Dedifferentiated amniotic fluid mesenchymal stem cell (primary cell): ENCODE measurements at regions not wholly inside any gene's neighbourhood (a gene's known extent, or its start where the extent isn't known, plus 50 kb on each side); places are given as distances from the start of the nearest gene placed in this dataset.
A peak's percentile ranks its signal among the peaks of the same experiment; 100 is the strongest.

Experiments
- DNase-seq: peaks from one replicate; pipeline ENCODE4 v3.0.0-alpha.2; 2016; ENCODE audit errors: extremely low spot score

DNA sequence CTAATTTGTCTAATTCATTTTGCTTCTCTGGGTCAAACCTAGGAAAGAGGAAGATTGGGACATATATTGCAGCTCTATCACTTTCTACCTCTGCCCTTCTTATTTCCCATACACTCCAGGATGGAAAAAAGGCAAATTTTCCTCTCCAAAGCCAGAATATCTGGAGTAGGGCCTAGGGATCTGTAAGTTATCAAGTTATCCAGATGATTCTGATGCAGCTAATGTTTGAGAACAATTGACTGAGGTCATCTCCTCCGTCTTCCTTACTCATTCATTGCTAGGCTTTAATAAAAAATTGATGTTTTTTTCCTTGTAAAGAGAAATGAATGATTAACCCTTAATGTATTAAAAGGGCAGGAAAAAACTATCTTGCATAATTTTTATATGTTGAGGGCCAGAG, 211.9 kb upstream of the GLI3 start:
- DNase-seq = no peak

DNA sequence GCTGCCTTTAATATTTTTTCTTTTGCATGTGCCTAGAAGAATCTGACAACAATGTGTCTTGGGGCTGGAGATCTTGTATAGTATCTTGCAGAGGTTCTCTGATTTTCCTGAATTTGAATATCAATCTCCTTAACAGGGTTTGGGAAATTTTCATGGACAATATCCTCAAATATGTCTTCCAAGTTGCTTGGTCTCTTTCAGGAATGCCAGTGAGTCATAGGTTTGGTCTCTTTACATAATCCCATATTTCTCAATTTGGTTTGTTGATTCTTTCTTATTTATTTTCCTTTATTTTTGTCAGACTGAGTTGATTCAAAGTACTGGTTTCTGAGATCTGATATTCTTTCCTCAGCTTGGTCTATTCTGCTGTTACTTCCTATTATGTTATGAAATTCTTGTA, 208.7 kb upstream of the GLI3 start:
- DNase-seq = no peak

DNA sequence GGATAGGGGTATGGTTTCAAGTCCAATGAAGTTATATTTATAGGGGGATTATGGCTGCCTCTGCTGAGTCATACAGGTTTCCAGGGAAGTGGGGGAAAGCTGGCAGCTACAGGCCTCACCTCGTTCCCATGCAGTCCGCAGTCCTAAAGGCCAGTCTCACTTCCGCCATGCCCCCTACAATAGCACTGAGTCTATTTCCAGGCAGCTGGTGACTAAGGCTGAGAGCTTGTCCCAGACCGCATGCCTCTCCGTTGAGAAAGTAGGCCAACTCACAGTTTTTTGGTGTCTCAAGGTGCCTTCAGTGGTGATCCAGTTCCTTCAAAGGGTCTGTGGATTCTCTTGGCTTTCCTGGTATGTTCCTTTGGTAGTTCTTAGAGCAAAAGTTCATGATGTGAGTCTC, 203.9 kb upstream of the GLI3 start:
- DNase-seq = no peak

DNA sequence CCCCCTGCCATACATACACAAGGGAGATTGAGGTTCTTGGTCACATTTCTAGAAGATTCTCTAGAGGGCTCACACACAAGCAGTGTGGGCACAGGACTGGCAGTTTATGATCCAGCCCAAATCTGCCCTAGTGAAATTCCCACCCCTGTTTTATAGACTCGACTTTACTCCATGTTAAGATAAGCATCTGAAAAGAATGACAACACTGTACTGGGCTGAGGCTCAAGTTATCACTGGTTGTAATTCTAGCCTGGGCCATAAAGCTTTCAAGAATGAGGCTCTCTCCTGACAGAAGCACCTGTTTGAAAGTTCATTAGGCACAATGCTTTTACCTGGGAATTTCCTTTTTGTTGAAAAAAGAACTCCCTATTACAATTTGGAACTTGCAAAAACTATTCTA, 195.6 kb upstream of the GLI3 start:
- DNase-seq = no peak

DNA sequence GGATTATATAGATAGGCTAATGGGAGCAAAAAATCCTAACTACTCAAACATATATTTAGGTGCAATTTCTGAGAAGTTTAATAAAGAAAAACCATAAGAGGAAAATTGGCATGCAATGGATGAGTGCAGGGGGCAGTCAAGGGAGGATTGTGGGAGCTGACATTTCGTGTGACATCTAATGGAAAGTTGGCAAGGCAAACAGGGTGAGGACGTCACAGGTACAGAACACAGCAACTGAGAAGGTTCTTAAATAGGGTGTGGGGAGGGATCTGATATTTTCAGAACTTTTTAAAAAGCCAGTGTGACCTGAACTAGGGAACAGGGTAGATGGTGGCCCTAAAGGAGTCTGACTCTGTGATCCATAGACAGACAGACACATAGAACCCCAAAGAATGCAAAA, 194.9 kb upstream of the GLI3 start:
- DNase-seq = no peak

DNA sequence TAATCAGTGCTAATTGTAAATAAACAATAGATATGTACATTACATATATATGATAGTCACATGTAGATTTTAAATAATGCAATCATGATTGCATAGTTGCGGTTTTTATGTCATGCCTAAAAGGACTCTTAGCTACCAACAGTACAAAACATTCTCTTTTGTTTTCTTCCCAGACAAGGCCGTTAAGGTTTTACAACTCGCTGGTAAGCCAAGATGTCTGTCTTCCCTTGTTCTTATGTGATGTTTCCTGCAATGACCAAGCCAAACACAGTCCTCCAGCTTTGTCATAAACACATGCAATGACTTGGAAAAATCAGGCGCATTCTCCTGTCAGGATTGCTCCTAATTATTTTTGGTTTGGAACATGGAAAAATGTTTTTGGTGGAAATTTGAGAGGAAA, 192.3 kb upstream of the GLI3 start:
- no peak for DNase-seq

DNA sequence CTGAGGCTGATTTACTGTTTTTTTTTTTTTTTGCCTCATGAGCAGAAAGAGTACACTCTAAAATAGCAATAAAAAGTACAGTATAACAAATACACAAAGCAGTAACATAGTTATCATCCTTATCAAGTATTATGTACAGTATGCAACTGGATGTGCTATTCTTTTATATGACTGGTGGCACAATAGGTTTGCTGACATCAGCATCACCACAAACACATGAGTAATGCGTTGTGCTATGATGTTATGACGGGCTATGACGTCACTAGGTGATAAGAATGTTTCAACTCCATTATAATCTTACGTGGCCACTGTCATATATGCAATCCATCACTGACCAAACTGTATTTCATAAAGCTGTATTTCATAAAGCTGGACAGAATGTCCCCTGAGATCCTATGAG, 189.2 kb upstream of the GLI3 start:
- no peak for DNase-seq

DNA sequence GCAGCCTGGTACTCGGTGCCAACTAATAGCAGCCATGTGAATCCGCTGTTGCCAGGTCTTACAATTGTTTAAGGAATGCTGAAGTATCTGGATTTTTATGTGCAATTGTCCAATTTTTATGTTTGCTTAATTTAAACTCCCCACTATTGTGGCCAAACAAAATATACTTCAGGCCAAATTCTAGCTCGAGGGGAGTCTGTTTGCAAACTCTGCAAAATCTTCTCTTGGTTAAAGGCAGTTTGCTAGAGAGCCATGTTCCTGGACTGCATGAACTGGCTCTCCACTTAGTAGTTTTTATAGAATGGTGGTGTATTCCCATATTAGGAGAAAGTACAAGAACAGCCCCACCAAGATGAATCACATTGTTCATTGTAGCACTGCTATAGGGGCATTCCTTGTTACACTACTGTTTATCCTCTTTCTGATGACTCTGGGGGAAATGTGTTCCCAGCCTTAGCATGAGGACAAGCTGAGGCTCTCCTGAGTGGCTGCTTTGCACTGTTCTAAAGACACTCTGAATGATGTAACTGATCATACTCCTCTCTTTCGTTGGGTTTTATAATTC, 178.0 kb upstream of the GLI3 start:
- DNase-seq = peak; percentile 27

DNA sequence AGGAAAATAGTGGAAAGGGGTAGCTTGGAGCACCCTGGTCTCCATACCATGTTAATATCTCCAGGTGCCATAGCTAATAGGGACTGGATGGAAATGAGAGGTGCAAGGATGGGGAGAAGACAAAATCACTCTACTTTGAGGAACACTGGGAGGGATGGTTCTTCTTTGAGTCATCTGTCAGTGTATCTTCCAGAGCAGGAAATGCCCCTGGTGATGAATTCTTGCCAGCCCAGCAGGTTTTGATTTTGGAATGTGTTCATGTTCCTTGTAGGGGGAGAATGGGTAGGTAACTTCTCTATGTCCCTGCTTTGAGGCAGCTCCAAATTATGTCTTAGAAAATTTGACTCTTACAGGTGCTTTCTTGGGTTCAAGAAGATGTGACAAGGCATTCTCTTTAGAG, 177.0 kb upstream of the GLI3 start:
- DNase-seq = no peak

DNA sequence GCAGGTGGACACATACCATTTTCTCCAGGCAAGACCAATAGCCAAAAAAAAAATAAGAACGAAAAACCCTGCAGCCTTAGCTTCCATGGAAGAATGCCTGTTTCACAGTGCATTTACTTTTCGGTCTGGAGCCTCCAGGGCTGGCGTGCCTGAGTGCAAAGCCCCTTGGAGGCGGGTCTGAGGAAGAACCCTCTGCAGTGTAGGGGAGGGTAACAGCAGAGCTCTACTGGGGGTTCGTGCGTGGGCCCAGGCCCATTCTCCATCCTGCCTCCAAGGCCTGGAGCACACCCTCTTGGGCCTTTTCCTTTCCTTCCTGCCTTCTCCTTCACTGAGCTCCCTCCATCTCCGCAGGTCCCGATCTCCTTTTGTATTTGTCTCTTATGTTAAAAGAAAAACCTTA, 172.3 kb upstream of the GLI3 start:
- no peak for DNase-seq

DNA sequence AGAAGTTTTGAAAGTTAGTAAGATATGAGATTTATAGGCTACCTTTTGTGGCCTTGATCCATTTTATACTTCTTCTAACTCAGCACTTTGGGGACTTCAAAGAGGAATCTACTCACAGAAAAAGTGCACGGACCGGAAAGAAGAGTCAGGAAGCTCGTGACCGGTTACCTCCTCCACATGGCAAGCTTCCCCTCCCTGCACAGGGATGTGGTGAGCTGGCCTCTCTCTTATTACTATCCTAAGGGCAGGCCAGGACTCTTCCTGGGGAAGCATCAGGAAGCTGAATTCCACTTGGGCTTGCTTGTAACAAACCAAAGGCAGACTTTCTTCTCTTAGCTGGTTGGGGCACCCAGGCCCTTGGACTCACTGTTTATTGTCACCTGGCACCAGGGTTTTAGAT, 170.8 kb upstream of the GLI3 start:
- DNase-seq = no peak

DNA sequence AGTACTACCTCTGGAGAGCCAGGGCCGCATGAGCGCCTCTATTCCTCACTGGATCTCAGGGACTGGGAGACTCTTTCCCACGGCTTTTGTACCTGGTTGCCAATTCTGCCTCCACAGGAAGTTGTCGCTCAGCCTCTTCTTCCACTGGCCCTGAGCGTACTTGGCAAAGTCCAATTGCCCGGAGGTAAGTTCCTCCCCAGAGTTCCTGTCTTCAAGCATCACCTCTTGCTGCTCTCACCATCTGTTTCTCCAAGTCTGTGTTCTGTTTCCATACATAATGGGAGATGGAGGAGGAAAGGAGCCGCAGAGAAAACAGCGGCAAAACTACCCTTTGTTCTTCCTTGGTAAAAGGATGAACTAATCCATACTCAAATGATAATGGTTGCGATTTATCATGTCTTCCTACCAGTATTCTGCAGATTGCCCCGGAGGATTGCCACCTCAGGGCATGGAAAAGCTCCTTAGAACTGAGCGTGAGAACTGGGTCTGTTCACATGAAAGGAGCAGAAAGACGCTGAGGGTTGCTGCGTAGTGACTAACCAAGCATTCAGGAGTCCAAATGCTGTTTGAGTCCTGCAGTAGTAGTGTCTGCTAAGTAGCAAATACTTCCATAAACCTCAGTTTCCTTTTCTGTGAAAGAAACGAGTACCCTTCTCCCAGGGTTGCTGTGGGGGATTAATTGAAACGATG, 170.2 kb upstream of the GLI3 start:
- no peak for DNase-seq

DNA sequence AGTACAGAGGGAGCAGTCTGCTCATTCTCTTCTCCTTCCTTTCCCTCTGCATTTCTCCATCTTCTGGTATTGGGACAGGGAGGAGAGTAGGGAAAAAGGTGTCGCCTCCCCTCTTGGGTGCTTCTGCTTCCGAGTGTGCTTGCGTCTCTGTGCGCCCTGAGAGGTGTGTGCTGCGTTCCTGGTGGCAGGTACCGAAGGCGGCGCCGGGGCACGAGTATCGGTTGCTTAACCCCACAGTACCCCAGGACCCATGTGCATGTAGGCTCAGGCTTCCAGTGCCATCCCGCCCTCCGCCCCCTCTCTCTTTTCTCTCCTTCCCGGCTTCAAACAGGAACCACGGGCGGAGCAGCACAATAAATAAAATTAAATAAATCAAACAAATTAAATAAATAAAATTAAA, 169.3 kb upstream of the GLI3 start:
- no peak for DNase-seq

DNA sequence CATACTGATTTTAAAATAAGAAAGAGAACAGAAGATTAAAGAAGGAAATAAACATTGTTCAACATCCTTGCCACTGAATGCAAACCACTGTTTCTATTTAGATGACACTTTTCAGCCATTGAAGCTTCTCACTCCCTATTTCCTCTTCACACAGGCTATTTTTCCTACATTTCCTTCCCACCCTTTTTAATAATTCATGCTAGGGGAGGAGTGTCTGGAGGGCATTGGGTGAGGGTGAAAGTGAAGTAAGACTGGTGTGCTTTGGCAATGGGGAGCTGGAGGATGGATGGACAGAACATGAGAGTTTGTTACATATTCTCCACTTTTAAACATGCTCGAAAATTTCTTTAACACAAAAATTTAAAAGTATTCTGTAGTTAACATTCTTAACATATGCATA, 168.8 kb upstream of the GLI3 start:
- DNase-seq = no peak

DNA sequence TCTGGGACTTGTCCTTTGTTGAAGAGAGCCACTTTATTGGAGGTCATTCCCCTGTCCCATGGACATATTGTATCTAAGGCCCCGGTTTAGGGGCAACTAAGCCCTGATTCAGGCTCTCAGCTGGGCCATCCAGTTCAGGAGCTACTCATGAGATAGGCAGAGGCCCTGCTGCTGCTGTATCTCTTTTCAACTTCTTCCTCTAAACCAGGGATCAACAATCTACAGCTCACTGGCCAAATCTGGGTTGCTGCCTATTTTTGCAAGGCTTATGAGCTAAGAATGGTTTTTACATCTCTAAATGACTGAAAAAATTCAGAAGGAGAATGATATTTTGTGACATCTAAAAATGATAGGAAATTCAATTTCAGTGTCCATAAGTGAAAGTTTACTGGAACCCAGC, 166.8 kb upstream of the GLI3 start:
- DNase-seq = no peak

DNA sequence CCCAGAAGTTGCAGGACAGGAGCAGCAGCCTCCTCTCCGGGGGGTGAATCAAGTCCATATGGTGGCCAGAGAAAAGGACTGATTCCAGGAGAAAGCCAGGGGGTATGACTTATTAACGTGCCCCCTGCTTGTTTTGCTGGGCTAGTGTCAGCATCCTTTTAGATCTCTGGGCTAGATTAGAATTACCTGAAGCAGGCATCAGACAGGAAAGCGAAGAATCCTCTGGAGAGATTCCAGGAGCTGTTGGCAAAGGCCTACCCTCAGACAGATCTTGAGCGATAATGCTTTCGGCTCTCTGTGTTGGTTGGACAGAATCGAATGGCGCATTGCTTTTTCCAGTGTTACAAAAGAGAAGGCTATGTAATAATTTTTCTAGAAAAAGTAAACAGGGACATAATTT, 164.0 kb upstream of the GLI3 start:
- DNase-seq = no peak

DNA sequence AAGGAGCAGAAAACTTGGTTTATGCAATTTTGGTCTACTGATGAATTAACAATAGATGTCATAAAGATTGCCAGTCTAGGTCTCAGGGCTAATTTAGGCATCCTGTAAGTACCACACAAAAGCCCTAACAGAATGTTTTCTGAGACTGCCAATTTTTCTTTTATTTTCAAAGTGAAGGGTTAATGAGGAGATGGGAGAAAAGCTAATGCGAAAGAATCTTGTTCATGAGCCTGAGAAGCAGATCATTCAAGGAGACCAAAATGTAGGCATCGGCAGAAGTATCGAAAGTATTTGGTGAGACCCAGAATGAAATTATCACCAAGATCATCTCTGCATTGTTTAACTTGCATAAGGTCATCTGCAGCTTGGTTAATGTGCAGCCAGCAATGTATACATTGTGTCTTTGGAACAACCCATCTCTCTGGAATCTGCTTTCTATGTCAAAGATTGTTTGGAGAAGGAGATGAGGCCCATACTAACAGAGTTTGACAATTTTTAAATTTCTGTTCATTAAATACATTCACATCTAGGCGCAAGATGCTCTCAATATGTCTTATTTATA, 163.3 kb upstream of the GLI3 start:
- no peak for DNase-seq

DNA sequence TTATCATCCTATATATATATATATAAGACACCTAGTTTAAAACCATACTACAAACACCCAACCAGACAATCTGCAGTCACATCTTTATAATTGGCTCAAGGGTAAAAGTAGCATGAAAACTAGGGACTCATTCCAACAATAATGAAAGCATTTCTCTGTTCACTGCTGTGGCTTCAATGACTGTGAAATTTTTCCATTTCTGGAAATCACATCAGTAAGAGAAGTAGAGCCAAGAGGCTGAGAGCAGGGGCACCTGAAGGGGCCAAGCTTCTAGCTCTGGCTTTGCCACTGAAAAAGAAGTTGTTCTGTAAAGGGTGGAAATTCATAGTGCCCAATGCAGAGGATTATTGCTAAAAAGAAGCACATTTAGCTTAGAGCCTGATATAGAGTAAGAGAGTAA, 158.6 kb upstream of the GLI3 start:
- DNase-seq = peak; percentile 35

DNA sequence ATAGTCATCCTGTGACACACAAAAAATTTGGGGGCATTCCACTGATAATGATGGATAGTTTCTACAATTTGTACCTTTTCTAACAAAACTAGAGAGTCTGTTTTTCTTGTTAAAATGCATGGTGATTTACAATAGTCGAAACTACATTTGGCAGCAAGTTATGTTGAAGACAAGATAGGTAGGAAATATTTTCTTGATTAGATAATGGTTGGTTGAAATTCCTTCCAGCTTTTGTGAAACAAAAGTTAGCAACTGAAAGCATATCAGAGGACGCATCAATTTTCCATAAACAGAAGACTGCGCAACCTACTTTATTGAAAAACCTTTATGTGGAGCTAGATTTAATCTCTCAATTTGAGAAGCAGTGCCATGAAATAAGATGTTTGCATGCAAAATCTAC, 155.8 kb upstream of the GLI3 start:
- no peak for DNase-seq

DNA sequence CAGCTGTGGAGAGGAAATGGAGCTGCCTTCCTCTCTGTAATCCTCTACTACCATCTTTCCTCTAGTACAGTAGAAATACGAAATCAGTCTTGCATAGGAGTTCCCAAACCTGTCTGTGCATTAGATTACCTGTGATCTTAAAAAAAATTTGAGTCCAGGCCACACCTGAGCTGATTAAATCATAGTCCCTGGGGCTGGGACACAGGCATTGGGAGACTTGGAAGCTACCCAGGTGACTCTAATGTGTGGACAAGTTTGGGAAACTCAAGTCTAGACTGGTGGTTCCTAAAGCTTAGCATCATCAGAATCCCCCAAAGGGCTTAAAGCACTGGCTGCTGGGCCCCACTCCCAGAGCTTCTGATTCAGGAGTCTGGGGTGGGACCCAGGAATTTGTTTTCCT, 152.7 kb upstream of the GLI3 start:
- no peak for DNase-seq

DNA sequence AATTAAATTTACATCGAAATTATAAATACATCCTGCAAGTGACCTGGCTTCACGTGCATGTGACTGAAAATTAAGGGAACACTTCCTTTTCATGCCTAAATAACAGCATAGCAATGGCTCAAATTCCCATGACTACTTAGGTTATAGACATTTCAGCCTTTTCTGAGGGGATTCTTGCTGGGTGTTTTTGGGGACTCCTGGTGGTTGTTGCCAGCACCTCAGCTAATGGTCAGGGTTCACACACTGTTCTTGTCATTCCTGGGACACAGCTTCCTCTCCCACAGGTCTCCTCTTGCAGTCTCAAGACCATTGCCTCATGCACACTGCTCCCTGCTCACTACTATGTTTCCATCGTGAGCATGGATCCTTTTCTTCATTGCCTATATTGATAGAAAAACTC, 148.9 kb upstream of the GLI3 start:
- DNase-seq = no peak

DNA sequence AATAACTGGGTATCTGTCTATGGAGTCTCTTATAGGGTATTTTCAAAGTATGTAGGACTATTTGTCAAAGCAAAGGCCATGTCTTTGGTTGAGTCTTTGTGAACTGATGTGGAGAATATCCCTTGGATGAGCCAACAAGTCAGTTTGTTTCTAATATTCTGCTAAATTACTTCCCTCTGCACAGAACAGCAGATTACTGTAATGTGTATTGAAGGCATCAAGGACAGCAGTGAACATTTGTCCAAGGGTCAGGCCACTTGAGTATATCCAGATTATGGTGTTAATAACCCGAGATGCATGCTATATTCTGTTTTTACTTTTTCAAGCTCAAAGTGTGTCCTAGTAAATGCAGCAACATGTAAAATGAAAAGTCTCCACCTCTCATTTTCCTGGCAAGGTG, 144.2 kb upstream of the GLI3 start:
- DNase-seq = no peak

DNA sequence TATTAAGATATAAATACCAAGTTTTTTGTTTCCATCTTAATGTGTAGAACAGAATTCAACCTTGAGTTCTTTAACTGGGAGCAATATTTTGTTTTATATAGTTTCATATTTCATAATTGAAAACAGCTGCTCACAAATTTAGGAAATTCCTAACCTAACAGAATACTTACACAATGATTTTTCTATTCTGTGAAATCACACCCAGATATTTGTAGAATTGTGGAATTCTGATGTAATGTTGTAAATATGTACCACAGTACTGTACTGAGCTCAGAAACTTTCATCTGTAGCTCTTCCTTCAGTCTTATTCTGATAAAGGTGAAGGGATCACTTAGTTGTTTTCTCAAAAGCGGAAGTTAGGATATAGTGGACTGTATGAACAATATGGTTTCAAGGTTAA, 143.4 kb upstream of the GLI3 start:
- DNase-seq = peak; percentile 93

DNA sequence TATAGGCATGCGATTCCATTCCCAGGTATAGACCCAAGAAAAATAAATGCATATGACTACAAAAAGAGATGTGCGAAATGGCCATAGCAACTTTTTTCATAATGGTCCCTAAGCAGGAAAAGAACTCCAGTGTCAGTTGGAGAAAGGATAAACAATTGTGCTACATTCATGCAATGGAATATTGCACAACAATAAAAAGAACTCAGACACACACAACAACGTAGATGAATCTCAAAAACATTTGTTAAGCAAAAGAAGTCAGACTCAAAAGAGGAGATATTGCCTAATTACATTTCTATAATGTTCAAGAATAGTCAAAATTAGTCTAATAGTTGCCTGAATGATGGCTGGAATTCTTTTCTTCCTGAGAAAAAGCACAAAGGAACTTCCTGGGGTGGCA, 141.1 kb upstream of the GLI3 start:
- DNase-seq = no peak
